SK-N-SH treated with all-trans-retinoic acid at 6 μM for 48 hours (cell line): ENCODE measurements at regions not wholly inside any gene's neighbourhood (a gene's known extent, or its start where the extent isn't known, plus 50 kb on each side); places are given as distances from the start of the nearest gene placed in this dataset.

Experiments used
- CREB5 ChIP-seq: fragments of 250-450 bp; sonication (Bioruptor Pico); IDR thresholded peaks from 2 replicates; pipeline ENCODE4 v1.5.1; 2020; ENCODE audit warnings: low read depth, mild to moderate bottlenecking, moderate library complexity
- ISL1 ChIP-seq: fragments of 250-450 bp; sonication (Bioruptor Pico); IDR thresholded peaks from 2 replicates; pipeline ENCODE4 v2.1.2; 2022; ENCODE audit warnings: mild to moderate bottlenecking, moderate library complexity
- PATZ1 ChIP-seq: fragments of 250-450 bp; sonication (Bioruptor Pico); IDR thresholded peaks from 2 replicates; pipeline ENCODE4 v1.8.0; 2020; ENCODE audit warnings: mild to moderate bottlenecking, moderate library complexity, borderline replicate concordance
- PPARA ChIP-seq: fragments of 250-450 bp; sonication (Bioruptor Pico); IDR thresholded peaks from 2 replicates; pipeline ENCODE4 v1.5.0; 2020; ENCODE audit warnings: mild to moderate bottlenecking, borderline replicate concordance
- RARB ChIP-seq: fragments of 250-450 bp; sonication (Bioruptor Pico); IDR thresholded peaks from 2 replicates; pipeline ENCODE4 v1.8.0; 2021; ENCODE audit warnings: mild to moderate bottlenecking, moderate library complexity

GRCh38 chr10:4057021-4057420 lies 272.0 kb upstream of the KLF6 start:
- TF ChIP-seq PATZ1 (no peak), ISL1 (CRISPR knock-in tag) (no peak), PPARA (CRISPR knock-in tag) (no peak), CREB5 (CRISPR knock-in tag) (no peak), RARB (no peak)
